Vagina (tissue), 2 donors: ENCODE measurements at regions not wholly inside any gene's neighbourhood (a gene's known extent, or its start where the extent isn't known, plus 50 kb on each side); places are given as distances from the start of the nearest gene placed in this dataset.
A peak's percentile ranks its signal among the peaks of the same experiment; 100 is the strongest.

Source experiments
- DNase-seq, 2 donors: peaks; one replicate each; pipeline ENCODE4 v3.0.0-alpha.2; 2017; ENCODE audit errors: extremely low spot score in 2 of 2
- H3K27ac ChIP-seq: fragments of 200-600 bp; sonication (generic); one replicate; pipeline ENCODE4 v1.5.1; 2019
- H3K27me3 ChIP-seq: fragments of 200-600 bp; sonication (generic); one replicate; pipeline ENCODE4 v1.5.1; 2019
- H3K36me3 ChIP-seq, 2 donors: fragments of 200-600 bp; sonication (generic); one replicate each; pipeline ENCODE4 v1.5.1; 2017 to 2019
- H3K4me1 ChIP-seq: fragments of 200-600 bp; sonication (generic); one replicate; pipeline ENCODE4 v1.5.1; 2019
- H3K4me3 ChIP-seq, 2 donors: fragments of 200-600 bp; sonication (generic); 1 replicate in 1 of 2; 2 replicates in 1 of 2; pipeline ENCODE4 v1.5.1; 2016 to 2019
- H3K9me3 ChIP-seq: fragments of 200-600 bp; sonication (generic); one replicate; pipeline ENCODE4 v1.5.1; 2019
- CTCF ChIP-seq, 3 experiments: fragments of 450-650 bp in 2 of 3; fragments of 200-600 bp in 1 of 3; sonication (generic) in 1 of 3; IDR thresholded peaks; one replicate each; pipeline ENCODE4 v1.5.1; 2017 to 2019; ENCODE audit warnings: antibody characterized with exemption in 3 of 3, mild to moderate bottlenecking in 2 of 3, moderate library complexity in 2 of 3
- POLR2A ChIP-seq, 2 donors: fragments of 450-650 bp; IDR thresholded peaks; one replicate each; pipeline ENCODE4 v1.6.1; 2017; ENCODE audit warnings: antibody characterized with exemption in 2 of 2, mild to moderate bottlenecking in 2 of 2, moderate library complexity in 2 of 2
- POLR2AphosphoS5 ChIP-seq, 2 donors: sonication (generic); formaldehyde crosslinking; IDR thresholded peaks; one replicate each; pipeline ENCODE4 v1.9.0; 2017; ENCODE audit warnings: antibody characterized with exemption in 2 of 2, mild to moderate bottlenecking in 2 of 2, low read depth in 1 of 2; ENCODE audit not compliant: insufficient read depth in 1 of 2
- intact Hi-C: fragments of 100-400 bp; cut with DNase I; formaldehyde crosslinking; loops from one replicate; pipeline ENCODE4 v1.15.1; 2023

GRCh38 chr9:29021632-29022031, 1448.4 kb upstream of the C9orf72 start:
- DNase-seq: no peak
- Histone ChIP-seq H3K27ac (no peak overlapping the region), H3K36me3 (no peaks in the 10 kb centered on the region), H3K9me3 (no peaks in the 10 kb centered on the region), H3K27me3 (no peaks in the 10 kb centered on the region), H3K4me1 (no peaks in the 10 kb centered on the region), H3K4me3 (no peak overlapping the region)
- intact Hi-C loops: no loop called here
- TF ChIP-seq POLR2AphosphoS5 (IDR thresholded peaks at IDR 0.05; ENCODE audit: insufficient read depth in 1 of 2, low read depth in 1 of 2) (no peak), POLR2A (IDR thresholded peaks at IDR 0.05) (no peak), CTCF (IDR thresholded peaks at IDR 0.05) (no peak)

- no peaks in the 10 kb centered on the region for H3K9me3 ChIP-seq
- no peaks in the 10 kb centered on the region for H3K4me1 ChIP-seq
- TF ChIP-seq POLR2AphosphoS5 (IDR thresholded peaks at IDR 0.05; ENCODE audit: insufficient read depth in 1 of 2, low read depth in 1 of 2) (no peak), CTCF (IDR thresholded peaks at IDR 0.05) (no peak), POLR2A (IDR thresholded peaks at IDR 0.05) (no peak)
- H3K36me3 ChIP-seq: no peaks in the 10 kb centered on the region
- DNase-seq: no peak
- H3K4me3 ChIP-seq: no peak overlapping the region
- intact Hi-C loops: no loop called here
- no peaks in the 10 kb centered on the region for H3K27me3 ChIP-seq
- no peak overlapping the region for H3K27ac ChIP-seq
Measured at GRCh38 chr9:29038332-29038731, 1465.1 kb upstream of the C9orf72 start.

- intact Hi-C loops: no loop called here
Measured at GRCh38 chr9:29039258-29039657, 1466.0 kb upstream of the C9orf72 start.

GRCh38 chr9:29043072-29043471, 1469.8 kb upstream of the C9orf72 start:
- Histone ChIP-seq H3K27ac (no peak overlapping the region), H3K4me1 (no peaks in the 10 kb centered on the region), H3K36me3 (no peaks in the 10 kb centered on the region), H3K27me3 (no peaks in the 10 kb centered on the region), H3K4me3 (no peak overlapping the region), H3K9me3 (no peaks in the 10 kb centered on the region)
- intact Hi-C loops: no loop called here
- no peak for DNase-seq
- TF ChIP-seq POLR2A (IDR thresholded peaks at IDR 0.05): no peak
- no peak for TF ChIP-seq POLR2AphosphoS5 (IDR thresholded peaks at IDR 0.05; ENCODE audit: insufficient read depth in 1 of 2, low read depth in 1 of 2)
- TF ChIP-seq CTCF (IDR thresholded peaks at IDR 0.05): no peak

More at GRCh38 chr9:29039258-29039657, 1466.0 kb upstream of the C9orf72 start:
- Histone ChIP-seq H3K4me3 (no peak overlapping the region), H3K36me3 (no peaks in the 10 kb centered on the region), H3K4me1 (no peaks in the 10 kb centered on the region), H3K27ac (no peak overlapping the region), H3K9me3 (no peaks in the 10 kb centered on the region), H3K27me3 (no peaks in the 10 kb centered on the region)
- TF ChIP-seq POLR2A (IDR thresholded peaks at IDR 0.05) (no peak), CTCF (IDR thresholded peaks at IDR 0.05) (no peak), POLR2AphosphoS5 (IDR thresholded peaks at IDR 0.05; ENCODE audit: insufficient read depth in 1 of 2, low read depth in 1 of 2) (peak in 1 of 2 donors; percentile 25)
- DNase-seq: no peak

- no peak overlapping the region for H3K27ac ChIP-seq
- no peaks in the 10 kb centered on the region for H3K27me3 ChIP-seq
- TF ChIP-seq CTCF (IDR thresholded peaks at IDR 0.05): no peak
- no peak for TF ChIP-seq POLR2AphosphoS5 (IDR thresholded peaks at IDR 0.05; ENCODE audit: insufficient read depth in 1 of 2, low read depth in 1 of 2)
- no peak for TF ChIP-seq POLR2A (IDR thresholded peaks at IDR 0.05)
- intact Hi-C loops: no loop called here
- no peaks in the 10 kb centered on the region for H3K9me3 ChIP-seq
- DNase-seq: no peak
- H3K36me3 ChIP-seq: no peaks in the 10 kb centered on the region
- H3K4me1 ChIP-seq: no peaks in the 10 kb centered on the region
- no peak overlapping the region for H3K4me3 ChIP-seq
Measured at GRCh38 chr9:29044959-29045358, 1471.7 kb upstream of the C9orf72 start.
